ENCODE measurements at regions not wholly inside any gene's neighbourhood (a gene's known extent, or its start where the extent isn't known, plus 50 kb on each side); places are given as distances from the start of the nearest gene placed in this dataset.

DNA sequence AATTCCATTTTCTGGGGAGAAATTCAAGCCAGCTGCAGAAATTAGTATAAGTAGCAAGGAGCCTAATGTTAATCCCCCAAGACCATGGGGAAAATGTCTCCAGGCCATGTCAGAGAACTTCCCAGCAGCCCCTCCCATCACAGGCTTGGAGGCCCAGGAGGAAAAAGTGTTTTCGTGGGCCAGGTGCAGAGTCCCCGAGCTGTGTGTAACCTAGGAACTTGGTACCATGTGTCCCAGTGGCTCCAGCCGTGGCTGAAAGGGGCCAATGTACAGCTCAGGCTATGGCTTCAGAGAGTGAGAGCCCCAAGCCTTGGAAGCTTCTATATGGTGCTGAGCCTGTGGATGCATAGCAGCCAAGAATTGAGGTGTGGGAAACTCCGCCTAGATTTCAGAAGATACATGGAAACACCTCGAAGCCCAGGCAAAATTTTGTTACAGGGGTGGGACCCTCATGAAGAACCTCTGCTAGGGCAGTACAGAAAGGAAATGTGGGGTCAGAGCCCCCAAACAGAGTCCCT is 286.3 kb downstream of the MATN1 start:
- Mint-ChIP-seq H3K27me3 (ENCODE audit: insufficient read depth, unreplicated experiment) (no peaks in the 10 kb centered on the region), H3K4me3 (ENCODE audit: unreplicated experiment) (no peak overlapping the region), H3K4me1 (ENCODE audit: low read depth, unreplicated experiment) (no peaks in the 10 kb centered on the region), H3K27ac (ENCODE audit: unreplicated experiment) (no peak overlapping the region), H3K9me3 (ENCODE audit: unreplicated experiment) (peaks cover 9% of the 10 kb centered on the region), H3K36me3 (ENCODE audit: insufficient read depth, unreplicated experiment) (no peaks in the 10 kb centered on the region)
- ChIA-PET POLR2A (no interaction called here), CTCF (no interaction called here)
- TF ChIP-seq, protein P1, sequence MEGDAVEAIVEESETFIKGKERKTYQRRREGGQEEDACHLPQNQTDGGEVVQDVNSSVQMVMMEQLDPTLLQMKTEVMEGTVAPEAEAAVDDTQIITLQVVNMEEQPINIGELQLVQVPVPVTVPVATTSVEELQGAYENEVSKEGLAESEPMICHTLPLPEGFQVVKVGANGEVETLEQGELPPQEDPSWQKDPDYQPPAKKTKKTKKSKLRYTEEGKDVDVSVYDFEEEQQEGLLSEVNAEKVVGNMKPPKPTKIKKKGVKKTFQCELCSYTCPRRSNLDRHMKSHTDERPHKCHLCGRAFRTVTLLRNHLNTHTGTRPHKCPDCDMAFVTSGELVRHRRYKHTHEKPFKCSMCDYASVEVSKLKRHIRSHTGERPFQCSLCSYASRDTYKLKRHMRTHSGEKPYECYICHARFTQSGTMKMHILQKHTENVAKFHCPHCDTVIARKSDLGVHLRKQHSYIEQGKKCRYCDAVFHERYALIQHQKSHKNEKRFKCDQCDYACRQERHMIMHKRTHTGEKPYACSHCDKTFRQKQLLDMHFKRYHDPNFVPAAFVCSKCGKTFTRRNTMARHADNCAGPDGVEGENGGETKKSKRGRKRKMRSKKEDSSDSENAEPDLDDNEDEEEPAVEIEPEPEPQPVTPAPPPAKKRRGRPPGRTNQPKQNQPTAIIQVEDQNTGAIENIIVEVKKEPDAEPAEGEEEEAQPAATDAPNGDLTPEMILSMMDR (IDR thresholded peaks at IDR 0.05; ENCODE audit: insufficient read depth in 1 of 2, low read depth in 1 of 2, low read length in 1 of 2, severe bottlenecking in 1 of 2, unreplicated experiment in 1 of 2) = no peak
- Histone ChIP-seq H3K4me3 (ENCODE audit: low read depth, low read length) (no peak overlapping the region), H3K9me3 (no peaks in the 10 kb centered on the region), H3K4me1 (no peaks in the 10 kb centered on the region), H3K36me3 (ENCODE audit: control insufficient read depth, insufficient read depth, low read length) (no peaks in the 10 kb centered on the region), H3K27me3 (replicated peaks; ENCODE audit: control insufficient read depth, insufficient read depth, low read length) (no peaks in the 10 kb centered on the region)
- BruUV-seq (replicated peaks) = no TSS peak
- intact Hi-C loops (cut with micrococcal nuclease; ENCODE audit: unreplicated experiment) = no loop called here
- no peak for DNase-seq

DNA sequence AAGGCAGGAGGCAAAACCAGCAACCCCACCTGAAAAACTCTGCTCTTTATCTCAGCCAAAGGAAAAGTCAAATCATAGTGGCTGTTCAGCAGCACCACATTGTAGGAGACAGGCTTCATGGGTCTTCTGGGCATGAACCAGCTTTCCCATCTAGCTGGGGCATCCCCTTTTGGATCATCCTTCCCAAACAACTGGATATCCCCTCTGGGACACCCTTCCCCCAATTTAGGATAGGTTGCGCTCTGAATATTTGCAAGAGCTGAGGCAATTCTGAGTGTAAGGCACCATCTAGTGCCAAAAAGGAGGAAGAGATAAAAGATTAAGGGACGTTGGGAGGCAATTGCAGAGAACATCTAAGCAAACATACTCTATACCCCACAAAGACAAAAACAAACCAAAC is 295.8 kb downstream of the MATN1 start:
- ChIA-PET POLR2A (no interaction called here), CTCF (no interaction called here)
- Histone ChIP-seq H3K27me3 (replicated peaks; ENCODE audit: control insufficient read depth, insufficient read depth, low read length) (no peaks in the 10 kb centered on the region), H3K9me3 (no peaks in the 10 kb centered on the region), H3K4me1 (no peaks in the 10 kb centered on the region), H3K4me3 (ENCODE audit: low read depth, low read length) (no peak overlapping the region), H3K36me3 (ENCODE audit: control insufficient read depth, insufficient read depth, low read length) (no peaks in the 10 kb centered on the region)
- DNase-seq = no peak
- intact Hi-C loops (cut with micrococcal nuclease; ENCODE audit: unreplicated experiment) = no loop called here
- Mint-ChIP-seq H3K9me3 (ENCODE audit: unreplicated experiment) (no peaks in the 10 kb centered on the region), H3K27ac (ENCODE audit: unreplicated experiment) (no peak overlapping the region), H3K4me3 (ENCODE audit: unreplicated experiment) (no peak overlapping the region), H3K4me1 (ENCODE audit: low read depth, unreplicated experiment) (no peaks in the 10 kb centered on the region), H3K27me3 (ENCODE audit: insufficient read depth, unreplicated experiment) (peaks cover 3% of the 10 kb centered on the region), H3K36me3 (ENCODE audit: insufficient read depth, unreplicated experiment) (no peaks in the 10 kb centered on the region)
- TF ChIP-seq, protein P1 (IDR thresholded peaks at IDR 0.05; ENCODE audit: insufficient read depth in 1 of 2, low read depth in 1 of 2, low read length in 1 of 2, severe bottlenecking in 1 of 2, unreplicated experiment in 1 of 2) = no peak
- BruUV-seq (replicated peaks) = no TSS peak

DNA sequence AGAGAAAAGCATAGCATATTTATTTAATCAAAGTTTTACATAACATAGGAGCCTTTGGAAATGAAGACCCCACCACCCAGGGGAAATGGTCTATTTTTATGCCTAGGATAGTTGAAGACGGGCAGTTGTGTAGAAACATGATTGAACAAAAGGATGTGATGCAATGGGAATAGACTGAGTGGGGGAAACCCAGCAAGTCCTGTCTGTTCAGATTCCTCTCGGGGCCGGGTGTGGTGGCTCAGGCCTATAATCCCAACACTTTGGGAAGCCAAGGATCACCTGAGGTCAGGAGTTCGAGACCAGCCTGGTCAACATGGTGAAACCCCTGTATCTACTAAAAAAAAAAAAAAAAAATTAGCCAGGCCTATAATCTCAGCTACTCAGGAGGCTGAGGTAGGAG is 298.3 kb downstream of the MATN1 start:
- intact Hi-C loops (cut with micrococcal nuclease; ENCODE audit: unreplicated experiment) = no loop called here
- Mint-ChIP-seq H3K36me3 (ENCODE audit: insufficient read depth, unreplicated experiment) (no peaks in the 10 kb centered on the region), H3K4me1 (ENCODE audit: low read depth, unreplicated experiment) (no peaks in the 10 kb centered on the region), H3K27me3 (ENCODE audit: insufficient read depth, unreplicated experiment) (peaks cover 3% of the 10 kb centered on the region), H3K9me3 (ENCODE audit: unreplicated experiment) (no peaks in the 10 kb centered on the region), H3K27ac (ENCODE audit: unreplicated experiment) (no peak overlapping the region), H3K4me3 (ENCODE audit: unreplicated experiment) (no peak overlapping the region)
- no peak for DNase-seq
- Histone ChIP-seq H3K4me3 (ENCODE audit: low read depth, low read length) (no peak overlapping the region), H3K4me1 (no peaks in the 10 kb centered on the region), H3K36me3 (ENCODE audit: control insufficient read depth, insufficient read depth, low read length) (no peaks in the 10 kb centered on the region), H3K9me3 (no peaks in the 10 kb centered on the region), H3K27me3 (replicated peaks; ENCODE audit: control insufficient read depth, insufficient read depth, low read length) (no peaks in the 10 kb centered on the region)
- TF ChIP-seq, protein P1 (IDR thresholded peaks at IDR 0.05; ENCODE audit: insufficient read depth in 1 of 2, low read depth in 1 of 2, low read length in 1 of 2, severe bottlenecking in 1 of 2, unreplicated experiment in 1 of 2) = no peak
- ChIA-PET POLR2A (no interaction called here), CTCF (no interaction called here)
- BruUV-seq (replicated peaks) = no TSS peak
